CD14-positive monocyte (primary cell): ENCODE measurements at regions not wholly inside any gene's neighbourhood (a gene's known extent, or its start where the extent isn't known, plus 50 kb on each side); places are given as distances from the start of the nearest gene placed in this dataset.
"Not testable (repeated sequence)": the region's sequence is repeated elsewhere in the genome, so short reads cannot be mapped to it uniquely, and the experiment has no call there.

Source experiments
- DNase-seq, 3 donors: peaks; one replicate each; pipeline ENCODE4 v3.0.0-alpha.2; 2011 to 2022
- H2AFZ ChIP-seq: 2 replicates; pipeline ENCODE4 v1.6.0; 2012; ENCODE audit warnings: mild to moderate bottlenecking, low read depth, low read length, inconsistent platforms; ENCODE audit not compliant: insufficient read depth, poor library complexity, severe bottlenecking
- H3K27ac ChIP-seq, 2 donors: 1 replicate in 1 of 2; 2 replicates in 1 of 2; pipeline ENCODE4 v1.5.1; 2012 to 2013; ENCODE audit warnings: low read length in 2 of 2, control low read depth in 1 of 2, inconsistent platforms in 1 of 2, low read depth in 1 of 2, mild to moderate bottlenecking in 1 of 2
- H3K27me3 ChIP-seq, 2 donors: one replicate each; pipeline versions ENCODE4 v1.6.0 to v1.6.1; 2011 to 2013; ENCODE audit warnings: low read length in 2 of 2; ENCODE audit not compliant: control insufficient read depth in 2 of 2, insufficient read depth in 2 of 2
- H3K36me3 ChIP-seq, 2 donors: replicated peaks in 1 of 2; 1 replicate in 1 of 2; 2 replicates in 1 of 2; pipeline versions ENCODE4 v1.5.1 to v1.6.1; 2012 to 2013; ENCODE audit warnings: low read length in 2 of 2, control low read depth in 1 of 2, inconsistent platforms in 1 of 2, mild to moderate bottlenecking in 1 of 2; ENCODE audit not compliant: insufficient read depth in 2 of 2, control insufficient read depth in 1 of 2
- H3K4me1 ChIP-seq, 2 donors: 1 replicate in 1 of 2; 2 replicates in 1 of 2; pipeline versions ENCODE4 v1.5.1 to v1.6.1; 2012 to 2013; ENCODE audit warnings: low read length in 2 of 2, control low read depth in 1 of 2, inconsistent platforms in 1 of 2, mild to moderate bottlenecking in 1 of 2, moderate library complexity in 1 of 2; ENCODE audit not compliant: insufficient read depth in 2 of 2, control insufficient read depth in 1 of 2
- H3K4me2 ChIP-seq: replicated peaks from 2 replicates; pipeline ENCODE3; 2012; ENCODE audit warnings: low read length, moderate library complexity, mild to moderate bottlenecking; ENCODE audit not compliant: poor library complexity, severe bottlenecking; ENCODE audit errors: extremely low read depth
- H3K4me3 ChIP-seq, 3 experiments: fragments of 200-600 bp in 1 of 3; sonication (generic) in 1 of 3; replicated peaks in 1 of 3; 1 replicate in 2 of 3; 2 replicates in 1 of 3; pipeline ENCODE4 v1.5.1; 2011 to 2013; ENCODE audit warnings: low read length in 3 of 3, mild to moderate bottlenecking in 3 of 3, control low read depth in 2 of 3, low read depth in 2 of 3, inconsistent platforms in 1 of 3, moderate library complexity in 1 of 3
- H3K79me2 ChIP-seq: 2 replicates; pipeline ENCODE4 v1.6.0; 2012; ENCODE audit warnings: mild to moderate bottlenecking, control low read depth, inconsistent platforms, low read length, moderate library complexity; ENCODE audit not compliant: insufficient read depth
- H3K9ac ChIP-seq: 2 replicates; pipeline ENCODE4 v1.6.0; 2017; ENCODE audit warnings: low read length, mild to moderate bottlenecking; ENCODE audit not compliant: insufficient read depth, poor library complexity, severe bottlenecking
- H3K9me3 ChIP-seq, 2 donors: replicated peaks in 1 of 2; 1 replicate in 1 of 2; 2 replicates in 1 of 2; pipeline versions ENCODE4 v1.5.1 to v1.6.1; 2012 to 2013; ENCODE audit warnings: low read length in 2 of 2, control low read depth in 1 of 2; ENCODE audit not compliant: control insufficient read depth in 1 of 2, insufficient read depth in 1 of 2
- H4K20me1 ChIP-seq: 2 replicates; pipeline ENCODE4 v1.6.0; 2012; ENCODE audit warnings: mild to moderate bottlenecking, low read length, control low read depth, moderate library complexity; ENCODE audit not compliant: insufficient read depth
- H3K27ac Mint-ChIP-seq, 7 donors: one replicate each; pipeline ENCODE4 v1.8.0; 2020; ENCODE audit warnings: mild to moderate bottlenecking in 7 of 7, mixed read lengths in 7 of 7, moderate library complexity in 6 of 7, inconsistent platforms in 2 of 7
- H3K27me3 Mint-ChIP-seq, 3 donors: one replicate each; pipeline ENCODE4 v1.8.0; 2021 to 2022; ENCODE audit warnings: low read depth in 3 of 3, mild to moderate bottlenecking in 3 of 3, mixed read lengths in 3 of 3, moderate library complexity in 3 of 3, inconsistent platforms in 1 of 3
- H3K36me3 Mint-ChIP-seq, 2 donors: one replicate each; pipeline ENCODE4 v1.8.0; 2020; ENCODE audit warnings: mixed read lengths in 2 of 2, inconsistent platforms in 1 of 2, mild to moderate bottlenecking in 1 of 2
- H3K4me1 Mint-ChIP-seq: one replicate; pipeline ENCODE4 v1.8.0; 2020; ENCODE audit warnings: mild to moderate bottlenecking, mixed read lengths
- H3K4me3 Mint-ChIP-seq, 2 donors: one replicate each; pipeline ENCODE4 v1.8.0; 2020; ENCODE audit warnings: mild to moderate bottlenecking in 2 of 2, mixed read lengths in 2 of 2, moderate library complexity in 1 of 2
- H3K9me3 Mint-ChIP-seq, 7 donors: one replicate each; pipeline ENCODE4 v1.8.0; 2020 to 2022; ENCODE audit warnings: mixed read lengths in 7 of 7, mild to moderate bottlenecking in 6 of 7, moderate library complexity in 6 of 7, inconsistent platforms in 2 of 7
- WGBS: methylation state at CpG from one replicate; pipeline ENCODE4 v1.1.5; 2013; ENCODE audit warnings: missing lambda C conversion rate; ENCODE audit not compliant: insufficient coverage; 5-methylcytosine and 5-hydroxymethylcytosine counted together
- intact Hi-C, 2 donors: fragments of 100-400 bp; cut with micrococcal nuclease; formaldehyde crosslinking; loops; one replicate each; pipeline versions ENCODE4 v1.15.0 to v1.15.1; 2023
- TF ChIP-seq, protein P1 (sequence below): fragments of 200-600 bp; IDR thresholded peaks from one replicate; pipeline ENCODE4 v1.8.0; 2022; ENCODE audit warnings: antibody characterized with exemption, mild to moderate bottlenecking

DNA sequence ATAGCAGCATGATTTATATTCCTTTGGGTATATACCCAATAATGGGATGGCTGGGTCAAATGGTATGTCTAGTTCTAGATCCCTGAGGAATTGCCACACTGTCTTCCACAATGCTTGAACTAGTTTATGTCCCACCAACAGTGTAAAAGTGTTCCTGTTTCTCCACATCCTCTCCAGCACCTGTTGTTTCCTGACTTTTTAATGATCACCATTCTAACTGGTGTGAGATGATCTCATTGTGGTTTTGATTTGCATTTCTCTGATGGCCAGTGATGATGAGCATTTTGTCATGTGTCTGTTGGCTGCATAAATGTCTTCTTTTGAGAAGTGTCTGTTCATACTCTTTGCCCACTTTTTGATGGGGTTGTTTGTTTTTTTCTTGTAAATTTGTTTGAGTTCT, 54.0 kb upstream of the GPR89A start:
- H3K27ac ChIP-seq, intact Hi-C loops, H3K27ac Mint-ChIP-seq, H3K4me3 Mint-ChIP-seq, H3K79me2 ChIP-seq, H3K9me3 ChIP-seq, H2AFZ ChIP-seq, H4K20me1 ChIP-seq, DNase-seq, H3K4me3 ChIP-seq, H3K36me3 ChIP-seq, H3K4me1 Mint-ChIP-seq, H3K4me2 ChIP-seq, H3K36me3 Mint-ChIP-seq, H3K9ac ChIP-seq, H3K4me1 ChIP-seq, H3K27me3 ChIP-seq: not testable (repeated sequence)
- peaks cover 2 to 33% (median 9%) of the 10 kb centered on the region in 3 donors for H3K27me3 Mint-ChIP-seq
- H3K9me3 Mint-ChIP-seq = peaks cover 4 to 29% (median 14%) of the 10 kb centered on the region in 7 donors

DNA sequence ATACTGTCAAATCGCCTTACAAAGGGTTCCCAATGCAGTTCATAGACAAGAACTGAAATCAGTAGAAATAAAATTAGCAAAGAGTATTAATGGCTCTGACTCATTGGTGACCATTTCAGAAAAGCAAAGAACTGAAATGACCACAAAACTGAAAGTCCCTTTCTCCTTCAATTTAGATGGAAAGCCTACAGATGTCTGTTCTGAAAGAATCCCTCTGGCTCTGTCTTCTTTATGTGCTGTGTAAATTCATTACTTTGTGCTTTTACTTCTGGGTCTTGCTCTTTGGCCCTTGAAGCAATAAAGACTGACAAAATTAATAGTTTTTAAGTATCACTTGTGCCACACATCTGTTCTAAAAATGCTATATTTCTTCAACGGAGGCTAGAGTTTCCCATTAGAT, 62.7 kb upstream of the GPR89A start:
- intact Hi-C loops = no loop called here
- H3K4me2 ChIP-seq = no peak overlapping the region
- no peak for DNase-seq

DNA sequence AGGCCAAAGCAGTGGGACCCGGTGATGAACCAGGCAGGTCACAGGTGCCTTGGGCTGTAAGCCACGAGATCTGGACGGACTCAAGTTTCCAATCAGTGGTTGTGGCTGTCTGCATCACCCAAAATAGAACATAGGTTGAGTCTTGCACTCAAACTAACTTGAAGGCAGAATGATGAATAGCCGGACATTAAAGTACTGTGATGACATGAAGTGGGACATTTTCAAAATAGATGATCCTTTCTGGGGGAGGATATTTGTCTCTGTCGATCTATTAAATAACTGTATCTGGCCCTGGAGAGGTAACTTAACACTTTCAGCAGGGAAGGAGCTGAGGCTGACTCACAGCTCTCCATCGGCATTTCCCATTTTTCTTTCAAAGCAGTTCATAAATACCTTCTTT, 66.1 kb upstream of the GPR89A start:
- intact Hi-C loops, H3K4me1 ChIP-seq, H2AFZ ChIP-seq, H3K27ac ChIP-seq, H3K27me3 ChIP-seq, H4K20me1 ChIP-seq, H3K36me3 Mint-ChIP-seq, H3K9me3 Mint-ChIP-seq, H3K4me2 ChIP-seq, H3K4me3 Mint-ChIP-seq, H3K36me3 ChIP-seq, DNase-seq, H3K4me1 Mint-ChIP-seq, H3K4me3 ChIP-seq, H3K27ac Mint-ChIP-seq, H3K9ac ChIP-seq, H3K79me2 ChIP-seq, H3K9me3 ChIP-seq: not testable (repeated sequence)
- WGBS = no CpG with 5 or more reads among the region's 6 CpGs
- H3K27me3 Mint-ChIP-seq = peaks cover 4 to 28% (median 18%) of the 10 kb centered on the region in 3 donors

More for the DNA sequence above, 62.7 kb upstream of the GPR89A start:
- no peak overlapping the region for H3K4me3 ChIP-seq
- H2AFZ ChIP-seq = no peak overlapping the region
- H3K27me3 ChIP-seq = peaks cover 2 to 7% of the 10 kb centered on the region in 2 donors
- TF ChIP-seq, protein P1, sequence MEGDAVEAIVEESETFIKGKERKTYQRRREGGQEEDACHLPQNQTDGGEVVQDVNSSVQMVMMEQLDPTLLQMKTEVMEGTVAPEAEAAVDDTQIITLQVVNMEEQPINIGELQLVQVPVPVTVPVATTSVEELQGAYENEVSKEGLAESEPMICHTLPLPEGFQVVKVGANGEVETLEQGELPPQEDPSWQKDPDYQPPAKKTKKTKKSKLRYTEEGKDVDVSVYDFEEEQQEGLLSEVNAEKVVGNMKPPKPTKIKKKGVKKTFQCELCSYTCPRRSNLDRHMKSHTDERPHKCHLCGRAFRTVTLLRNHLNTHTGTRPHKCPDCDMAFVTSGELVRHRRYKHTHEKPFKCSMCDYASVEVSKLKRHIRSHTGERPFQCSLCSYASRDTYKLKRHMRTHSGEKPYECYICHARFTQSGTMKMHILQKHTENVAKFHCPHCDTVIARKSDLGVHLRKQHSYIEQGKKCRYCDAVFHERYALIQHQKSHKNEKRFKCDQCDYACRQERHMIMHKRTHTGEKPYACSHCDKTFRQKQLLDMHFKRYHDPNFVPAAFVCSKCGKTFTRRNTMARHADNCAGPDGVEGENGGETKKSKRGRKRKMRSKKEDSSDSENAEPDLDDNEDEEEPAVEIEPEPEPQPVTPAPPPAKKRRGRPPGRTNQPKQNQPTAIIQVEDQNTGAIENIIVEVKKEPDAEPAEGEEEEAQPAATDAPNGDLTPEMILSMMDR = no peak
- Mint-ChIP-seq H3K27ac (no peak overlapping the region), H3K9me3 (peaks cover 0 to 4% (median 0%) of the 10 kb centered on the region in 7 donors), H3K27me3 (peaks cover 6 to 29% (median 16%) of the 10 kb centered on the region in 3 donors), H3K36me3 (no peaks in the 10 kb centered on the region), H3K4me3 (no peak overlapping the region), H3K4me1 (no peaks in the 10 kb centered on the region)
- no peaks in the 10 kb centered on the region for H3K9me3 ChIP-seq
- no peaks in the 10 kb centered on the region for H3K4me1 ChIP-seq
- no peaks in the 10 kb centered on the region for H3K36me3 ChIP-seq
- no peak overlapping the region for H3K9ac ChIP-seq
- no peaks in the 10 kb centered on the region for H3K79me2 ChIP-seq
- WGBS = no CpG with 5 or more reads among the region's 2 CpGs
- no peak overlapping the region for H3K27ac ChIP-seq
- no peaks in the 10 kb centered on the region for H4K20me1 ChIP-seq

DNA sequence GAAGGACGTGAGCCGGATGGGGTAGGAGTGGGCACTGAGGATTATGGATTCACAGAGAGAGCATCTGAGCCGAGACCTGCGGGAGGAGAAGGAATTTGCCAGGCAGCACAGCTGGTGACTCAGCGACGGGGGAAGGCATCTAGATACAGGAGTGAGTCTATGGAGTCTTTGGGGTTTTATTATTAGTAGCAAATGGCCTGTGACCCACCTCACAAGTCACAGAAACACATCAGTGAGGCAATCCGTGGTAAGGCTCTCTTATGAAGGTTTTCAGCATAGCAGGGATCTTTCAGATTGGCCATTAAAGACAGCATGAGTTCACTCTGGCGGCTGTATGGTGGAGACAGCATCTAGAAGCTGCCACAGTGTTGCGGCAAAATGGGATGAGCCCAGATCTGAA, 66.5 kb upstream of the GPR89A start:
- H3K4me3 Mint-ChIP-seq, H3K9me3 ChIP-seq, H3K4me2 ChIP-seq, H3K27ac Mint-ChIP-seq, H3K4me1 Mint-ChIP-seq, H4K20me1 ChIP-seq, intact Hi-C loops, H3K36me3 Mint-ChIP-seq, H3K9ac ChIP-seq, H3K36me3 ChIP-seq, H3K27ac ChIP-seq, H3K4me1 ChIP-seq, DNase-seq, H3K4me3 ChIP-seq, H2AFZ ChIP-seq, H3K79me2 ChIP-seq, H3K27me3 ChIP-seq, H3K9me3 Mint-ChIP-seq: not testable (repeated sequence)
- 40% methylated on average over 2 of the region's 9 CpGs for WGBS
- peaks cover 5 to 30% (median 18%) of the 10 kb centered on the region in 3 donors for H3K27me3 Mint-ChIP-seq
